GM18907 (cell line): ENCODE measurements at regions not wholly inside any gene's neighbourhood (a gene's known extent, or its start where the extent isn't known, plus 50 kb on each side); places are given as distances from the start of the nearest gene placed in this dataset.
"Not testable (repeated sequence)": the region's sequence is repeated elsewhere in the genome, so short reads cannot be mapped to it uniquely, and the experiment has no call there.

Experiments used
- ATAC-seq: cut with Tn5 transposase; IDR thresholded peaks from one replicate; pipeline ENCODE4 v1.9.1; 2021; ENCODE audit warnings: mild to moderate bottlenecking, moderate library complexity; ENCODE audit not compliant: unreplicated experiment

DNA sequence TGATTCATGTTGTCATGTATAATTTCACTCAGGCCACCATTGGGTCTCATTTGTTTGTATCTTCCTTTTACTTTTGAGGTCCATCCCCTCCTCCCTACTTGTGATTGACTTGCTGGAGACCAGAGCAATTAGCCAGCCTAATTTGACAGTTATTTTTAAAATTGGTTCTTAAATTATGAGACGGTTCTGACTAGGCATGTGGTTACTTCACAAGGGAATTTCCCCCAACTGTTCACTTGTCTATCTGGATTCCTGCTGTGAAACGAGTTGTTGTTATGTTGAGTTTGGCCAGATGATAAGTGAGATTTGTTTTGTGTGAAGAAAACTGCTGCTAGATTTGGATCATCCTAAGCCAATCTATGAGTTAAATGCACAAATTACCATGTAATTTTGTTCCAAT, 359.1 kb downstream of the BARHL2 start:
- ATAC-seq = peak; percentile 69

DNA sequence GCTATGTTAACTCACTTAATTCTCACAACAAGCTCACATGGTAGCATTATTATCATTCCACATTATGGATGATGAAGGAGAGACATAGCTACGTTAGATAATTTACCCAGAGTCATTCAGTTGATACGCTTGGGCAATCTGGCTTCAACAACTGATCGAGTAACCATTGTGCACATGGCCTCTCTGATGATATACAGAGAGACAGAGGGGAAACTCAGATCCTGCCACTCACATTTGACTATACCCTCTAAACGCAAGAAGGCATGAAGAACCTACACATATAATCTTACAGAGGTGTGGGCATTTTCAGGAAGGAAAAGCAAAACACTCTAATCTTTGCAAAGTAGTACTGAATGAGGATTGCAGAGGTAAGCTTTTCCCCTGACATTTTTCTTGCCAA, 360.1 kb downstream of the BARHL2 start:
- peak; percentile 48 for ATAC-seq

DNA sequence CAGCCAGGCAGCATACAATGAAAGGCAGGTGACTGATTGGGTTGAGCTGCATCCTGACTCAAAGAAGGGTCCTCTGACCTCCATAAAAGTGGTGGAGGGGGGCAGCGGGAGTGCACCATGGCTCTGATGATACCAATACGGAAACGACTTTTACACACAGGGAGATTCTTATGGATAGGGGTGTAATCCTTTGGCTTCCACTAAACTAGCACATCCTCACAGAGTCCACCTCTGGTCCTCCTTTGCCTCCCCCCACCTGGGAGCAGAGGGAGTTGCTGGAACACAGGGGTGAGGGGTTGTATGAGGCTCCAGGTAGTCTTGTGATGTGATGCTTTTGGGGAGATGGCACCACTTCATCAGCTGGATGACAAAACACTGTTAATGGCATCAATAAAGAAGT, 361.0 kb downstream of the BARHL2 start:
- no peak for ATAC-seq

GRCh38 chr1:90354704-90355103, 359.8 kb downstream of the ZNF326 start:
- no peak for ATAC-seq

GRCh38 chr1:90351019-90351418, 356.1 kb downstream of the ZNF326 start:
- no peak for ATAC-seq

GRCh38 chr1:90349510-90349909, 354.6 kb downstream of the ZNF326 start:
- ATAC-seq = no peak

DNA sequence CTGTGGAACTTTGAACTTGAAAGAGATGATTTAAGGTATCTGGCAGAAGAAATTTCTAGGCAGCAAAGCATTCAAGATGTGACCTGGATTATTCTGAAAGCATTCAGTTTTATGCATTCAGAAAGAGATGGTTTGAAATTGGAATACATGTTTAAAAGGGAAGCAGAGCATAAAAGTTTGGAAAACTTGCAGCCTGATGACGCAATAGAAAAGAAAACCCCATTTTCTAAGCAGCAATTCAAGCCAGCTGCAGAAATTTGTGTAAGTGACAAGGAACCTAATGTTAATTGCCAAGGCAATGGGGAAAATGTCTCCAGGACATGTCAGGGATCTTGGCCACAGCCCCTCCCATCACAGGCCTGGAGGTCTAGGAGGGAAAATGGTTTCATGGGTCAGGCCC, 354.0 kb downstream of the ZNF326 start:
- no peak for ATAC-seq

- not testable (repeated sequence) for ATAC-seq
Observed at GRCh38 chr1:90348459-90348858, 353.5 kb downstream of the ZNF326 start.

GRCh38 chr1:90347366-90347765, 352.5 kb downstream of the ZNF326 start:
- no peak for ATAC-seq

DNA sequence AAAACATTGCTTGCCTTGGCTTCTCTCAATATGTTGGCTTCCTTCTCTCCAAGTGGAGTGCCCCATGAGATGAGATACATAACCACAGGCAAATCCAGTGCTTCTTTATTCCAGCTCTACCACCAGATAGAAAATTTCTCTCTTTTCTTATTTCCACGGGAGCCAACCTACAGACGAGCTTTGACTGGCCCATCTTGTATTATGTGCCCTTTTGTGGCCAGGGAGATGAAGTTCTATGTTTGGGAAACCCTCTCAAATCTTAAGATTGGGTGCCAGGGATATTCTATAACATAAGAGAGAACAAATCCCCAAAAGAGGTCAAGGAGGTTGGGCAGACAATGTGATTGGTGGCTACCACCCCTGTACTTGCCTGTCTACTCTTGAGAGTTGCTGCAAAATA, 351.8 kb downstream of the ZNF326 start:
- no peak for ATAC-seq

GRCh38 chr1:90346349-90346748, 351.4 kb downstream of the ZNF326 start:
- ATAC-seq = no peak

GRCh38 chr1:90344963-90345730, 350.2 kb downstream of the ZNF326 start:
- ATAC-seq = no peak

GRCh38 chr1:90341516-90341915, 346.6 kb downstream of the ZNF326 start:
- no peak for ATAC-seq

- ATAC-seq = no peak
Observed at GRCh38 chr1:90340606-90341005, 345.7 kb downstream of the ZNF326 start.

- ATAC-seq = no peak
Observed at GRCh38 chr1:90339811-90340210, 344.9 kb downstream of the ZNF326 start.

- ATAC-seq = no peak
Observed at GRCh38 chr1:90336552-90337324, 341.8 kb downstream of the ZNF326 start.

DNA sequence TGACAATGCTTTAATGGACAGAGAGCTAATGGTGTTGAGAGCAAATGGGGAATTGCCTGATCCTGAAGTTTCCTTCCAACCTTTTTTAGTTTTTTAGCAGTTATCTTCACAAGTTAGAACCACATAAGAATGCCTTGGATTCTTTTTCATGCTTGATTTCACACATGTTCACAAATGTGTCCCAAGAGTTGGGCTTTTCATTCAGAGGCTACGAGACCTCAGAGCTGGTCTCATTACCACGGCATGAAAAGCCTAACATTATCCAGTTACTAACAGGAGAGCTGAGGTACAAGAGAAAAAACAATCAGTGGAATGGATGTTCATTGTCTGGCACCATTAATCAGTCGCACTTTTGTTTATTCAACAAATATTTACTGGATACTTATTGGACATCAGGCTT, 340.6 kb downstream of the ZNF326 start:
- ATAC-seq = no peak

GRCh38 chr1:90334137-90334536, 339.2 kb downstream of the ZNF326 start:
- ATAC-seq = no peak

DNA sequence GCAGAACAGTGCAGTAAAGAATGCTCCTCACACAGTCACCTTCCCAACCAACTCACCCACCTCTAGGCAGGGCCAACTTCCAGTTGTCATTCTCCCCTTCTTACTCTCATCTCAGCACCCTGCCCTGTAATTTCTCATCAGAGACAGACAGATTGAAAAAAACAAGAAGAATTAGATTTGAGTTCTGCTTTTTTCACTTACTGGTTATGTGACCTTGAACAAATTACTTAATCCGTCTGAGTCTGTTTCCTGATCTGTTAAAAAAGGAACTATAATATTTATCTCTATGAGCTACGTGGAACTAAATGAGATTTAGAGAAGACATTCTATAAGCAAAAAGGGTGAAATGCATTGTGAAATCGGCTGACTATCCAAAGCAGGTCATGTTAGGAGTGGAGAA, 330.3 kb downstream of the ZNF326 start:
- ATAC-seq = no peak

GRCh38 chr1:90322186-90322585, 327.3 kb downstream of the ZNF326 start:
- ATAC-seq = no peak

DNA sequence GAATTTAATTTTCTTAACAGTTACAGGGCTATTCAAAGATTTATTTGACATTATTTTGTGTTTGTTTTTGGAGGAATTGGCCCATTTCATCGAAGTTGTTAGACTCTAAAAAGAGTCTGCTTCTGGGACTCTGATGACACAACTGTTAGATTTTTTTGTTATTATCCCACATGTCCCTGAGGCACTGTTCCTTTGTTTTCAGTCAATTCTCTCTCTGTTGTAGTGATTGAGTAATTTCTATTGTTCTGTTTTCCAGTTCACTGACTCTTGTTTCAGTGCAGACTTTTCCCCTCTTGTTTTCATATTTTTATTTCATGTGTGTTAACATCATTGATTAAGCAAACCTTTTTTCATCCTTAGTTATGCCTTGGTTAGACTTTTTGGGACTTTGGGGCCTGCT, 325.0 kb downstream of the ZNF326 start:
- ATAC-seq = no peak

- ATAC-seq = no peak
Observed at GRCh38 chr1:90318431-90318830, 323.5 kb downstream of the ZNF326 start.
